ENCODE measurements at regions not wholly inside any gene's neighbourhood (a gene's known extent, or its start where the extent isn't known, plus 50 kb on each side); places are given as distances from the start of the nearest gene placed in this dataset.

DNA sequence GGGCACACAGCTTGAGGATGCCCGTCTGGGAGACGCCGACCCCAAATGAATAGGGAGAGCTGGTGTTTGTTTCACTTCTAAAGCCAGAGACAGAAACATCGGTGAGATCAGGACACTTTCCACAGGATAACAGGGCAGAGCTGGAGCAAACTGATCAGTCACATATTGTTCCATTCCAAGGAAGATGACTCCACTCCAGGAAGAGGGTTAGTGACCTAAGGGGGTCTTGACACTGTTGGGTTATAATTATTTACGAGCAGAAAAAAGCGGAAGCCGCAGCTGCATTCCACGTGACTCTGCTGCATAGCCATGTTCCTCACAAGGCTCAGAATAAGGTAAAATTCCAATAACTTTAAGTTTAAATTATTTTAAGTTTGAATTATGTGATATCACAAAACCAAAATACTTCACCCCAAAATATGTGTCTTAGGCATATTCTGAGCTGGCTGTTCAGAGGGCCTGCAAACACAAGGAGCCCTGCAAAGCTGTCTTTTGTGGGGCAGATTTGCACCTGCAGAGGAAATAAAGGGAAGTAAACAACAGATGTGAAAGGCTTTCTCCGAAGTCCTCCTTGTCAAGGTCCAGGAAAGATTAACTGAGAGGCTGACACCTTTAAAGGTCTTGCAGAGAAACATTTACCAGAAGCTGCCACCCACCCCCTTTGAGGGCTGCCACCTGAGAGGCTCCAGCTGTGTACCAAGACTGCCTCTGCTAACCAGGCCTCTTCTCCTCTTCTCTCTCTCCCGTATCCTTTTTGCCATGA is 819.2 kb downstream of the UQCRFS1 start (continued):
- TF ChIP-seq SRF (IDR thresholded peaks at IDR 0.05; ENCODE audit: low read depth in 2 of 2, low read length in 2 of 2) (no peak), NFIC (IDR thresholded peaks at IDR 0.05; ENCODE audit: low read depth, low read length) (no peak)

DNA sequence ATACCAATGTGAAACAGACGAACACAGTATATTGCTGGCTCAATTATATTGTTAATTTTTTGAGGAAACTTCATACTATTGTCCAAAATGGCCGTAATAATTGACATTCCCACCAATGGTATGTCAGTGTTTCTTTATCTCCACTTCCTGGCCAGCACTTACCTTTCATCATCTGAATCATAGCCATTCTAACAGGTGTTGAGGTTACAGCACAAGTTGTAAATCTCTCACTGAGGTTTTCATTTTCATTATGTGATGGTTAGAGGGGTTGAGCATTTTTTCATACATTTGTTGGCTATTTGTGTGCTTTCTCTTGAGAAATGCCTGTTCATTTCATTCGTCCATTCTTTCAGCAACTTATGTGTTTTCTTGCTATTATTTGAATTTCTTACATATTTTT is 824.0 kb downstream of the UQCRFS1 start:
- DNase-seq (ENCODE audit: low read depth, low spot score), result no peak
- 2% methylated on average over 3 of the region's 3 CpGs for WGBS (ENCODE audit: insufficient coverage, insufficient replicate concordance, low lambda C conversion rate, missing lambda C conversion rate)
- ChIA-PET RAD21 (ENCODE audit: unreplicated experiment) (no interaction called here), SMC1A (ENCODE audit: uncharacterized antibody, unreplicated experiment) (no interaction called here), CTCF (no interaction called here), POLR2A (no interaction called here)
- Histone ChIP-seq H3K4me2 (ENCODE audit: control insufficient read depth, insufficient read depth) (no peak overlapping the region), H3K36me3 (ENCODE audit: control insufficient read depth in 2 of 2, insufficient read depth in 2 of 2, low read length in 1 of 2) (no peaks in the 10 kb centered on the region), H3K9ac (ENCODE audit: control insufficient read depth, insufficient read depth, low read length) (no peak overlapping the region), H3K79me2 (ENCODE audit: control insufficient read depth, insufficient read depth, low read length) (no peaks in the 10 kb centered on the region), H3K27ac (ENCODE audit: control insufficient read depth, insufficient read depth) (no peak overlapping the region), H3K27me3 (replicated peaks in 1 of 2; ENCODE audit: control insufficient read depth in 2 of 2, insufficient read depth in 2 of 2, low read length in 1 of 2) (no peaks in the 10 kb centered on the region), H2AFZ (ENCODE audit: control insufficient read depth, low read depth, low read length) (no peak overlapping the region), H3K9me3 (replicated peaks; ENCODE audit: control insufficient read depth, insufficient read depth, low read length) (no peaks in the 10 kb centered on the region; the same call in 2 of the 3 replicates), H3K4me1 (ENCODE audit: control insufficient read depth, insufficient read depth, low read length) (no peaks in the 10 kb centered on the region), H3K4me3 (no peak overlapping the region), H4K20me1 (ENCODE audit: control insufficient read depth, insufficient read depth) (no peaks in the 10 kb centered on the region)
- intact Hi-C loops (cut with micrococcal nuclease; ENCODE audit: unreplicated experiment), result no loop called here
- BruUV-seq (replicated peaks), result no TSS peak
- TF ChIP-seq, protein P1, sequence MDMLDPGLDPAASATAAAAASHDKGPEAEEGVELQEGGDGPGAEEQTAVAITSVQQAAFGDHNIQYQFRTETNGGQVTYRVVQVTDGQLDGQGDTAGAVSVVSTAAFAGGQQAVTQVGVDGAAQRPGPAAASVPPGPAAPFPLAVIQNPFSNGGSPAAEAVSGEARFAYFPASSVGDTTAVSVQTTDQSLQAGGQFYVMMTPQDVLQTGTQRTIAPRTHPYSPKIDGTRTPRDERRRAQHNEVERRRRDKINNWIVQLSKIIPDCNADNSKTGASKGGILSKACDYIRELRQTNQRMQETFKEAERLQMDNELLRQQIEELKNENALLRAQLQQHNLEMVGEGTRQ (IDR thresholded peaks at IDR 0.05; ENCODE audit: borderline replicate concordance, low read depth, low read length), result no peak
- in situ Hi-C loops (cut with MboI), result no loop called here
- no peak for FAIRE-seq
- ATAC-seq, result no peak

DNA sequence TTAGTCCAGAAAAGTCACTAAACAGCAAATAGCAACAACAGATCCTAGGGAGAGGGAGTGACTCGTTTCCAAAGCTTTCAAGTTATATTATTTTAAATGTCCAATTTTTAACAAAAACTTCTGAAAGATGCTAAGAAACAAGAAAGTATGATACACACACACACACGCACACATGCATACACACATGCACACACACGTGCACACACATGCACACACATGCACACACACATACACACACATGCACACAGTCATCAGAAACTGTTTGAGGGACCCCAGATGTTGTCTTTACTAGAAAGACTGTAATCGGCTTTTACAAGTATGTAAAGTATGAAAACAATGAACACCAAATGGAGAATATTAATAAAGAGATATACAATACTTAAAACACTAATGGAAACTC is 825.4 kb downstream of the UQCRFS1 start:
- H3K4me3 ChIP-seq, result no peak overlapping the region
- H3K36me3 ChIP-seq (ENCODE audit: control insufficient read depth in 2 of 2, insufficient read depth in 2 of 2, low read length in 1 of 2), result no peaks in the 10 kb centered on the region
- ChIA-PET SMC1A (ENCODE audit: uncharacterized antibody, unreplicated experiment) (interaction anchor here (0.9 kb wide), 1 partner anchor 13 kb away, joined by 3 read pairs; no protein-coding TSS in a partner anchor), POLR2A (no interaction called here), RAD21 (ENCODE audit: unreplicated experiment) (no interaction called here), CTCF (interaction anchor here (0.6 kb wide), 1 partner anchor 209 kb away, joined by 4 read pairs; no protein-coding TSS in a partner anchor)
- WGBS (ENCODE audit: insufficient coverage, insufficient replicate concordance, low lambda C conversion rate, missing lambda C conversion rate), result 15% methylated on average over 4 of the region's 4 CpGs
- DNase-seq (ENCODE audit: low read depth, low spot score), result no peak
- H4K20me1 ChIP-seq (ENCODE audit: control insufficient read depth, insufficient read depth), result no peaks in the 10 kb centered on the region
- no peaks in the 10 kb centered on the region; the same call in 2 of the 3 replicates for H3K9me3 ChIP-seq (replicated peaks; ENCODE audit: control insufficient read depth, insufficient read depth, low read length)
- no peak for FAIRE-seq
- no peak overlapping the region for H3K9ac ChIP-seq (ENCODE audit: control insufficient read depth, insufficient read depth, low read length)
- no peak overlapping the region for H3K27ac ChIP-seq (ENCODE audit: control insufficient read depth, insufficient read depth)
- intact Hi-C loops (cut with micrococcal nuclease; ENCODE audit: unreplicated experiment), result no loop called here
- H2AFZ ChIP-seq (ENCODE audit: control insufficient read depth, low read depth, low read length), result no peak overlapping the region
- no peaks in the 10 kb centered on the region for H3K79me2 ChIP-seq (ENCODE audit: control insufficient read depth, insufficient read depth, low read length)
- no peak overlapping the region for H3K4me2 ChIP-seq (ENCODE audit: control insufficient read depth, insufficient read depth)
- no peaks in the 10 kb centered on the region for H3K4me1 ChIP-seq (ENCODE audit: control insufficient read depth, insufficient read depth, low read length)
- H3K27me3 ChIP-seq (replicated peaks in 1 of 2; ENCODE audit: control insufficient read depth in 2 of 2, insufficient read depth in 2 of 2, low read length in 1 of 2), result no peaks in the 10 kb centered on the region
- no TSS peak for BruUV-seq (replicated peaks)
- in situ Hi-C loops (cut with MboI), result no loop called here
- ATAC-seq, result no peak
- TF ChIP-seq ZZZ3 (IDR thresholded peaks at IDR 0.05; ENCODE audit: control insufficient read depth, insufficient read length, low read depth) (no peak), SMAD1 (IDR thresholded peaks at IDR 0.05; ENCODE audit: low read depth, partially characterized antibody) (no peak), TCF3 (IDR thresholded peaks at IDR 0.05; ENCODE audit: borderline replicate concordance, insufficient read depth, low read depth, low read length) (no peak), SRF (IDR thresholded peaks at IDR 0.05; ENCODE audit: low read depth in 2 of 2, low read length in 2 of 2) (no peak), WRNIP1 (IDR thresholded peaks at IDR 0.05; ENCODE audit: borderline replicate concordance, low read depth, low read length) (no peak)
